ENCODE measurements at regions not wholly inside any gene's neighbourhood (a gene's known extent, or its start where the extent isn't known, plus 50 kb on each side); places are given as distances from the start of the nearest gene placed in this dataset.

DNA sequence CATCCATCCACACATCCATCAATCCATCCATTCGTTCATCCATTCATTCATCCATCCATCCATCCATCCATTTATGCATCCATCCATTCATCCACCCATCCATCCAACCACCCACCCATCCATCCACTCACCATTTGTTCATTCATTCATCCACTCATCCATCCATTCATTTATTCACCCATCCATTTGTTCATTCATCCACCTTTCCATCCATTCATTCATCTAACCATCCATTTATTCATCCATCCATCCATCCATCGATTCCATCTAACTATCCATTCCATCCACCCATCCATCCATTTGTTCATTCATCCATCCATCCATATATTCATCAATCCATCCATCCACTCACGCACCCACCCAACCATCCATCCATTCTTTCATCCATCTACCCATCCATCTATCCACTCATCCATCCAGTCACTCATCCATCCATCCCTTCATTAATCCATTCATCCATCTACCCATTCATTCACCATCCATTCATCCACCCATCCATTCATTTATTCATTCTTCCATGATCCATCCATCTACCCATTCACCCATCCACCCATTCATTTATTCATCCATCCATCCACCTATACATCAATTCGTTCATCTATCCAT lies 225.0 kb downstream of the TUBA3C start:
- intact Hi-C loops (cut with micrococcal nuclease; ENCODE audit: unreplicated experiment) (no loop called here), in situ Hi-C loops (cut with MboI) (no loop called here)
- no peak for FAIRE-seq
- CTCF ChIA-PET, result no interaction called here
- H3K4me3 ChIP-seq, result no peak overlapping the region
- H3K27me3 ChIP-seq (replicated peaks in 1 of 2; ENCODE audit: control insufficient read depth in 2 of 2, insufficient read depth in 2 of 2, low read length in 1 of 2), result no peaks in the 10 kb centered on the region
- H3K36me3 ChIP-seq (ENCODE audit: control insufficient read depth in 2 of 2, insufficient read depth in 2 of 2, low read length in 1 of 2), result no peaks in the 10 kb centered on the region
- SMC1A ChIA-PET (ENCODE audit: uncharacterized antibody, unreplicated experiment), result no interaction called here
- no peak for ATAC-seq
- no peak overlapping the region for H3K4me2 ChIP-seq (ENCODE audit: control insufficient read depth, insufficient read depth)
- H3K79me2 ChIP-seq (ENCODE audit: control insufficient read depth, insufficient read depth, low read length), result no peaks in the 10 kb centered on the region
- WGBS (ENCODE audit: insufficient coverage, insufficient replicate concordance, low lambda C conversion rate, missing lambda C conversion rate), result 9% methylated on average over 4 of the region's 4 CpGs
- H3K9me3 ChIP-seq (replicated peaks; ENCODE audit: control insufficient read depth, insufficient read depth, low read length), result no peaks in the 10 kb centered on the region; the same call in 1 of the 3 replicates
- RAD21 ChIA-PET (ENCODE audit: unreplicated experiment), result no interaction called here
- no peaks in the 10 kb centered on the region for H4K20me1 ChIP-seq (ENCODE audit: control insufficient read depth, insufficient read depth)
- H3K4me1 ChIP-seq (ENCODE audit: control insufficient read depth, insufficient read depth, low read length), result no peaks in the 10 kb centered on the region
- POLR2A ChIA-PET, result no interaction called here
- TF ChIP-seq BCLAF1 (IDR thresholded peaks at IDR 0.05), result no peak
- TF ChIP-seq KDM1A (IDR thresholded peaks at IDR 0.05; ENCODE audit: borderline replicate concordance), result no peak
- no peak for TF ChIP-seq SRF (IDR thresholded peaks at IDR 0.05; ENCODE audit: low read depth in 2 of 2, low read length in 2 of 2)
- no peak for TF ChIP-seq TCF3 (IDR thresholded peaks at IDR 0.05; ENCODE audit: borderline replicate concordance, insufficient read depth, low read depth, low read length)
- no peak for TF ChIP-seq SMARCA5 (IDR thresholded peaks at IDR 0.05)
- TF ChIP-seq NKRF (conservative IDR thresholded peaks at IDR 0.05), result no peak
- no peak for TF ChIP-seq CHD4 (IDR thresholded peaks at IDR 0.05)
- TF ChIP-seq GABPA (IDR thresholded peaks at IDR 0.05; ENCODE audit: low read depth), result no peak
- no TSS peak for BruUV-seq (replicated peaks)
- H3K9ac ChIP-seq (ENCODE audit: control insufficient read depth, insufficient read depth, low read length), result no peak overlapping the region
- H3K27ac ChIP-seq (ENCODE audit: control insufficient read depth, insufficient read depth), result no peak overlapping the region
- no peak overlapping the region for H2AFZ ChIP-seq (ENCODE audit: control insufficient read depth, low read depth, low read length)
- DNase-seq (ENCODE audit: low read depth, low spot score), result no peak

Data from GM12878 (cell line).